Kidney (tissue), 13 donors: ENCODE measurements at regions not wholly inside any gene's neighbourhood (a gene's known extent, or its start where the extent isn't known, plus 50 kb on each side); places are given as distances from the start of the nearest gene placed in this dataset.

Experiments used
- DNase-seq, 5 donors: peaks; one replicate each; pipeline ENCODE4 v3.0.0-alpha.2; 2013 to 2020
- FAIRE-seq: peaks from 2 replicates; lab custom pipeline; 2012; peaks lifted over from hg19 to GRCh38; lab: Jason Lieb, UNC
- H3K27ac ChIP-seq, 2 donors: one replicate each; pipeline ENCODE4 v1.7.0; 2013; ENCODE audit warnings: low read depth in 2 of 2, low read length in 2 of 2, inconsistent platforms in 1 of 2
- H3K27me3 ChIP-seq: one replicate; pipeline ENCODE4 v1.7.1; 2013; ENCODE audit warnings: low read length, inconsistent platforms; ENCODE audit not compliant: control insufficient read depth, insufficient read depth
- H3K36me3 ChIP-seq, 3 donors: one replicate each; pipeline versions ENCODE4 v1.7.0 to v1.7.1; 2013; ENCODE audit warnings: low read length in 3 of 3, control low read depth in 1 of 3, inconsistent platforms in 1 of 3; ENCODE audit not compliant: insufficient read depth in 3 of 3, control insufficient read depth in 2 of 3
- H3K4me1 ChIP-seq, 3 donors: one replicate each; pipeline versions ENCODE4 v1.7.0 to v1.7.1; 2013; ENCODE audit warnings: low read length in 3 of 3, inconsistent platforms in 1 of 3, low read depth in 1 of 3; ENCODE audit not compliant: control insufficient read depth in 2 of 3, insufficient read depth in 2 of 3
- H3K4me3 ChIP-seq, 3 donors: one replicate each; pipeline versions ENCODE4 v1.7.0 to v1.8.1; 2013; ENCODE audit warnings: low read length in 3 of 3, control low read depth in 1 of 3, inconsistent platforms in 1 of 3
- H3K9ac ChIP-seq, 3 donors: one replicate each; pipeline versions ENCODE4 v1.7.0 to v1.7.1; 2013; ENCODE audit warnings: low read length in 3 of 3, control low read depth in 1 of 3, inconsistent platforms in 1 of 3
- H3K9me3 ChIP-seq, 3 donors: one replicate each; pipeline versions ENCODE4 v1.7.0 to v1.7.1; 2013; ENCODE audit warnings: low read length in 3 of 3, control low read depth in 1 of 3, inconsistent platforms in 1 of 3; ENCODE audit not compliant: control insufficient read depth in 2 of 3, insufficient read depth in 1 of 3
- CTCF ChIP-seq: IDR thresholded peaks from 3 replicates; pipeline ENCODE4 v1.5.1; 2012; ENCODE audit warnings: mild to moderate bottlenecking, moderate library complexity, borderline replicate concordance; ENCODE audit not compliant: insufficient read depth; ENCODE audit errors: extremely low read depth
- intact Hi-C: fragments of 100-400 bp; cut with DNase I; formaldehyde crosslinking; loops from one replicate; pipeline ENCODE4 v1.11.1; 2022
- donor health status: control.
- donor health status: control.
- donor health status: control.
- donor health status: control.
- donor health status: control.
- donor health status: DM: yes; HTN: yes; CAD: no.
- donor health status: Normal renal cell carcinoma (clear cell type).

GRCh38 chr15:39118510-39118909, 462.4 kb upstream of the THBS1 start:
- no peak for DNase-seq
- peaks cover 0 to 16% (median 0%) of the 10 kb centered on the region in 3 donors for H3K9me3 ChIP-seq
- intact Hi-C loops = no loop called here
- TF ChIP-seq CTCF = no peak
- H3K27me3 ChIP-seq = no peaks in the 10 kb centered on the region
- H3K36me3 ChIP-seq = no peaks in the 10 kb centered on the region
- H3K4me3 ChIP-seq = no peak overlapping the region
- no peak for FAIRE-seq
- no peak overlapping the region for H3K9ac ChIP-seq
- no peak overlapping the region for H3K27ac ChIP-seq
- H3K4me1 ChIP-seq = no peaks in the 10 kb centered on the region

- intact Hi-C loops = no loop called here
- Histone ChIP-seq H3K4me1 (peaks cover 0 to 14% (median 3%) of the 10 kb centered on the region in 3 donors), H3K36me3 (no peaks in the 10 kb centered on the region), H3K27ac (no peak overlapping the region), H3K27me3 (no peaks in the 10 kb centered on the region), H3K4me3 (no peak overlapping the region), H3K9ac (no peak overlapping the region), H3K9me3 (no peaks in the 10 kb centered on the region)
- no peak for DNase-seq
- no peak for FAIRE-seq
- no peak for TF ChIP-seq CTCF
Measured at GRCh38 chr15:39124155-39124552, 456.7 kb upstream of the THBS1 start.

DNA sequence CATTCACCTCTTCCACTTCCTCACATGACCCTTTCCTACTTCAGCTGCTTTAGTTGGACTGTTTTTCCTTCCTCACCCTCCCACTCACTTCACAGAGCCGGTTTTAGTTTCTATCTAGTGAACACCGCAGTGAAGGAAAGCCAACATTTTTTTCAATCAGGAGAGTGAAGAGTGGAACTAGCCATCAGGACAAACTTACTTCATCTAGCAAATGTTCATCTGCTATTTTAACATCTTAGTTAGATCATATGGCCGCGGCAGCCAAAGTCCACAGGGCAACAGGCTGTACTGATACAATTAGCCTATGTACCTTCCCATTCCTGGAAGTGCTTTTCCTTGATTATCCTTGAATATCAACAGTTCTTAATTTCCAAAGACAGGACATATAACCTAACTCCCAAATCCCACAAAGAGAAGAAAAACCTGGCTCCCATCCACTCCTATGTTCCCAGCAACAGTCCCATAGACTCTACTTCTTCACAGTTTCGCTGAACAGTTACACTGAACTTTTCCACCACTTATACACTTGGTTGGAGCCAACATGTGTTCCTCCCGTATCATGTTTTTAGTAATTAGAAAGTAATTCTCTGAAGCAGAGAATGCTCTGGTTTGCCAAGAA, 456.2 kb upstream of the THBS1 start:
- DNase-seq (peak in 1 of 5 donors; percentile 37), FAIRE-seq (no peak)
- no peaks in the 10 kb centered on the region for H3K36me3 ChIP-seq
- no peak overlapping the region for H3K4me3 ChIP-seq
- TF ChIP-seq CTCF = no peak
- peaks cover 0 to 14% (median 3%) of the 10 kb centered on the region in 3 donors for H3K4me1 ChIP-seq
- H3K9me3 ChIP-seq = no peaks in the 10 kb centered on the region
- intact Hi-C loops = no loop called here
- no peak overlapping the region for H3K27ac ChIP-seq
- no peak overlapping the region for H3K9ac ChIP-seq
- H3K27me3 ChIP-seq = no peaks in the 10 kb centered on the region

DNA sequence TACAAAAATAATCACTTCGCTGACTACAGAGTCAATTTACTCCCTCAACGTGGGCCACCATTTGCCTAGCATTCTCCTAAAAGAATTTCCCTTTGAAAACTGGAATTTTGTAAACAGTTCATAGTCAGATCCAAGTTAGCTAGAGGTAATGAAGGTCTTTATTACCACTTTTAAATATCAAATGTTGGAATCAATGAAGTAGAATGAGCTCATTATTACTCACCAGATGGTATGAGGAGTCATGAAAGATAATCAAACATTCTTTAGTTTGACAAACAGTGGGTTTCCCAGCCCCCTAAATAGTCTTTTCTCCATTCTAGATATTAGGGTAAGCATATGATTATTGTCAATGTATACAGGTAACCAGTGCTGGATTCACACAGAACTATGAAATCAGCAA, 455.7 kb upstream of the THBS1 start:
- TF ChIP-seq CTCF = no peak
- FAIRE-seq (no peak), DNase-seq (no peak)
- intact Hi-C loops = no loop called here
- Histone ChIP-seq H3K9ac (no peak overlapping the region), H3K9me3 (no peaks in the 10 kb centered on the region), H3K27me3 (no peaks in the 10 kb centered on the region), H3K4me1 (peaks cover 0 to 14% (median 3%) of the 10 kb centered on the region in 3 donors), H3K4me3 (no peak overlapping the region), H3K27ac (no peak overlapping the region), H3K36me3 (no peaks in the 10 kb centered on the region)
